T-helper 1 cell (primary cell): ENCODE measurements at regions not wholly inside any gene's neighbourhood (a gene's known extent, or its start where the extent isn't known, plus 50 kb on each side); places are given as distances from the start of the nearest gene placed in this dataset.

Experiments used
- DNase-seq, 5 donors: peaks; one replicate each; pipeline ENCODE4 v3.0.0-alpha.2; 2012 to 2020

DNA sequence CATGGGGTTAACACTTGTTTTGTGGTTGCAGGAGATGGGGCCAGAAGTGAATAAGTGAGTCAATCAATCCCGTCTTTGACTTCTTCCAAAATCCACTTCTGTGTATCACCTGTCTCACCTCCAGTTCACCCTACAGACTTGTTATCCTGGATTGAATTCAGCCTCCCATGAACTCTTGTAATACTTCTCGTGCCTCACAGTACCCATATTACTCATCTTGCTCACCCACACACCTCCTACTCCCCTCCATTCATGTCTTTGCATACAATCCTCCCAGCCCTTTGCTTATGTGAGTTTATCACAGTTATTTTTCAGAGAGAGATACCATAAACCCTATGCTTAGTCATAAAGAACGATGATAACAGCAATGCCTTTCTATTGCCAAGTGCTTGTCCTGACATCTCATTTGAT lies 52.9 kb upstream of the PAPPA start:
- no peak for DNase-seq

GRCh38 chr9:116101516-116101915 lies 52.1 kb upstream of the PAPPA start:
- DNase-seq, result no peak

DNA sequence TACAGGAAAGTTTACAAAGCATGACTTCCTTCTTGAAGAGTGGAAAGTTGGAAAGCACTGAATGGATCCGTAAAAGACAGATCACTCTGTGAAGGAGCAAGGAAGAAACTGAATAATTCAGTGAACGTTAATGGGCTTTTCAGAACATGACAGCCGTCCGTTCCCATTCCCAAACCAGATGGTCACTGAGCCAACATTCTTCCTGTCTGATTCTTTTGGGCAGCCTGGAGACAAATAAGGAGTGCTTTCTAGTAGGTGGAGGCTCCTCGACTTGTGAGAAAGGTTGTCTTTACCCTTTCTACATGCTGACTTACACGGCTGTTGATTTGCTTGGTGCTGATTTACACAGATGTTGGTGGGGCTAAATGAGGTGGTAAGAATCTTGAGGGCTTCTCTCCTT lies 51.0 kb upstream of the PAPPA start:
- no peak for DNase-seq
